H9 (cell line): ENCODE measurements at regions not wholly inside any gene's neighbourhood (a gene's known extent, or its start where the extent isn't known, plus 50 kb on each side); places are given as distances from the start of the nearest gene placed in this dataset.

ENCODE experiments used
- DNase-seq: peaks from one replicate; pipeline ENCODE4 v3.0.0-alpha.2; 2017
- H2AFZ ChIP-seq: one replicate; pipeline ENCODE4 v1.6.1; 2013; ENCODE audit warnings: mild to moderate bottlenecking, low read length, control low read depth, moderate library complexity
- H2AK5ac ChIP-seq: 2 replicates; pipeline ENCODE4 v1.6.1; 2013; ENCODE audit warnings: low read length, control low read depth, mixed read lengths; ENCODE audit not compliant: insufficient read length
- H2BK120ac ChIP-seq: one replicate; pipeline ENCODE4 v1.6.1; 2013; ENCODE audit warnings: low read depth, mild to moderate bottlenecking, low read length, control low read depth, inconsistent platforms; ENCODE audit not compliant: poor library complexity, severe bottlenecking
- H2BK12ac ChIP-seq: 2 replicates; pipeline ENCODE4 v1.6.1; 2013; ENCODE audit warnings: low read length, control low read depth, mixed read lengths, low read depth; ENCODE audit not compliant: insufficient read length
- H2BK15ac ChIP-seq: 2 replicates; pipeline ENCODE4 v1.6.1; 2013; ENCODE audit warnings: low read depth, low read length, control low read depth
- H2BK20ac ChIP-seq: one replicate; pipeline ENCODE4 v1.6.1; 2013; ENCODE audit warnings: low read depth, mild to moderate bottlenecking, low read length, control low read depth, inconsistent platforms; ENCODE audit not compliant: poor library complexity, severe bottlenecking
- H2BK5ac ChIP-seq: 2 replicates; pipeline ENCODE4 v1.6.1; 2013; ENCODE audit warnings: low read length, control low read depth, mixed read lengths; ENCODE audit not compliant: insufficient read length
- H3K14ac ChIP-seq: 2 replicates; pipeline ENCODE4 v1.6.1; 2013; ENCODE audit warnings: low read length, control low read depth; ENCODE audit not compliant: insufficient read depth
- H3K18ac ChIP-seq: 2 replicates; pipeline ENCODE4 v1.6.1; 2013; ENCODE audit warnings: low read depth, mild to moderate bottlenecking, mixed read lengths, low read length, control low read depth; ENCODE audit not compliant: insufficient read length
- H3K23ac ChIP-seq: 2 replicates; pipeline ENCODE4 v1.6.1; 2013; ENCODE audit warnings: low read length, control low read depth, mixed read lengths, low read depth; ENCODE audit not compliant: insufficient read length
- H3K23me2 ChIP-seq: 2 replicates; pipeline ENCODE4 v1.6.1; 2013; ENCODE audit warnings: low read depth, mild to moderate bottlenecking, mixed read lengths, low read length, control low read depth; ENCODE audit not compliant: insufficient read length, poor library complexity, severe bottlenecking
- H3K27ac ChIP-seq: 2 replicates; pipeline ENCODE4 v1.5.1; 2013; ENCODE audit warnings: low read length, control low read depth, mixed read lengths, low read depth; ENCODE audit not compliant: insufficient read length
- H3K27me3 ChIP-seq: 2 replicates; pipeline ENCODE4 v1.6.1; 2013; ENCODE audit warnings: low read length, control low read depth, inconsistent platforms; ENCODE audit not compliant: insufficient read depth
- H3K4ac ChIP-seq: 2 replicates; pipeline ENCODE4 v1.6.1; 2013; ENCODE audit warnings: low read depth, mild to moderate bottlenecking, control low read depth, inconsistent platforms, low read length, moderate library complexity
- H3K4me1 ChIP-seq: 2 replicates; pipeline ENCODE4 v1.6.1; 2013; ENCODE audit warnings: low read length, control low read depth, inconsistent platforms; ENCODE audit not compliant: insufficient read depth
- H3K4me2 ChIP-seq: 2 replicates; pipeline ENCODE4 v1.6.1; 2013; ENCODE audit warnings: low read length, control low read depth, mixed read lengths; ENCODE audit not compliant: insufficient read length, insufficient read depth
- H3K56ac ChIP-seq: 2 replicates; pipeline ENCODE4 v1.6.1; 2013; ENCODE audit warnings: low read depth, mild to moderate bottlenecking, mixed read lengths, low read length, control low read depth; ENCODE audit not compliant: insufficient read length
- H3K79me1 ChIP-seq: 2 replicates; pipeline ENCODE4 v1.6.1; 2013; ENCODE audit warnings: low read depth, mild to moderate bottlenecking, moderate library complexity, low read length, control low read depth, inconsistent platforms; ENCODE audit not compliant: insufficient read depth, poor library complexity, severe bottlenecking
- H3K79me2 ChIP-seq: 2 replicates; pipeline ENCODE4 v1.6.1; 2013; ENCODE audit warnings: low read length, control low read depth, inconsistent platforms; ENCODE audit not compliant: insufficient read depth
- H3K9ac ChIP-seq: 2 replicates; pipeline ENCODE4 v1.6.1; 2013; ENCODE audit warnings: low read length, control low read depth, mixed read lengths; ENCODE audit not compliant: insufficient read length; ENCODE audit errors: extremely low read depth
- H3K9me3 ChIP-seq: one replicate; pipeline ENCODE4 v1.6.1; 2013; ENCODE audit warnings: low read depth, low read length, inconsistent platforms; ENCODE audit not compliant: control insufficient read depth
- H3T11ph ChIP-seq: one replicate; pipeline ENCODE4 v1.6.1; 2013; ENCODE audit warnings: mild to moderate bottlenecking, low read length, control low read depth, inconsistent platforms
- H4K20me1 ChIP-seq: one replicate; pipeline ENCODE4 v1.6.1; 2013; ENCODE audit not compliant: control insufficient read depth, insufficient read length, insufficient read depth
- H4K5ac ChIP-seq: 2 replicates; pipeline ENCODE4 v1.6.1; 2013; ENCODE audit warnings: low read depth, mild to moderate bottlenecking, mixed read lengths, low read length, control low read depth; ENCODE audit not compliant: insufficient read length
- H4K8ac ChIP-seq: replicated peaks from 2 replicates; pipeline ENCODE4 v1.6.1; 2013; ENCODE audit warnings: low read length, control low read depth, mixed read lengths, low read depth; ENCODE audit not compliant: insufficient read length
- H4K91ac ChIP-seq: 2 replicates; pipeline ENCODE4 v1.6.1; 2013; ENCODE audit warnings: low read depth, mild to moderate bottlenecking, moderate library complexity, mixed read lengths, low read length, control low read depth; ENCODE audit not compliant: insufficient read length
- H3K27ac Mint-ChIP-seq, 3 experiments: 2 replicates in 2 of 3; 3 replicates in 1 of 3; pipeline ENCODE4 v1.8.0; 2020 to 2021; ENCODE audit warnings: mixed read lengths in 3 of 3, mild to moderate bottlenecking in 1 of 3, moderate library complexity in 1 of 3
- H3K27me3 Mint-ChIP-seq: 2 replicates; pipeline ENCODE4 v1.8.0; 2021; ENCODE audit warnings: low read depth, mild to moderate bottlenecking, moderate library complexity, mixed read lengths
- H3K36me3 Mint-ChIP-seq, 3 experiments: 2 replicates in 2 of 3; 3 replicates in 1 of 3; pipeline ENCODE4 v1.8.0; 2020 to 2021; ENCODE audit warnings: low read depth in 3 of 3, mixed read lengths in 3 of 3; ENCODE audit not compliant: insufficient read depth in 1 of 3
- H3K4me1 Mint-ChIP-seq, 2 experiments: 2 replicates each; pipeline ENCODE4 v1.8.0; 2020; ENCODE audit warnings: mixed read lengths in 2 of 2
- H3K4me3 Mint-ChIP-seq, 2 experiments: 2 replicates in 1 of 2; 3 replicates in 1 of 2; pipeline ENCODE4 v1.8.0; 2020 to 2021; ENCODE audit warnings: mild to moderate bottlenecking in 2 of 2, mixed read lengths in 2 of 2, moderate library complexity in 1 of 2
- H3K9me3 Mint-ChIP-seq, 2 experiments: 2 replicates in 1 of 2; 3 replicates in 1 of 2; pipeline ENCODE4 v1.8.0; 2020; ENCODE audit warnings: mild to moderate bottlenecking in 2 of 2, mixed read lengths in 2 of 2, moderate library complexity in 1 of 2
- TF ChIP-seq, protein P1 (sequence below): fragments of 200-600 bp; sonication (generic); conservative IDR thresholded peaks from 3 replicates; pipeline ENCODE4 v1.8.0; 2021; ENCODE audit warnings: antibody characterized with exemption, mild to moderate bottlenecking

DNA sequence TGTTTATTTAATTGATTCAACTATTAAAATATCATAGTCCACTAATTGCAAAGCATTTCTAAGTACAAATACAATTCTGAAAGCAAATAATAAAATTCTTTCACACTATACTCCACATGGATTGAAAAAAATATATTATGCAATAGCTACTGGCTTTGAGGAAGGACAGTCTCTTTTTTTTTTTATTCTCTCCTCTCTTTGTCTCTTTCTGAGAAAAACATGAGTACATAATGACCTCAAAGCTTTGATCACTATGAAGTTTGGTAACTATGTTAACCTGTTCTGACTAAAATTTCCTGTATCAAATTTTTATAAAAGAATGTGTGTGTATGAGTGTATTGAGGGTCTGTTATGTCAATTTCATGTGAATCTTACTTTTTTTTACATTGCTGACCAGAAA is 96.2 kb downstream of the RGS2 start:
- H3T11ph ChIP-seq = no peak overlapping the region
- no peak overlapping the region for H4K91ac ChIP-seq
- Mint-ChIP-seq H3K4me3 (no peak overlapping the region), H3K27me3 (no peaks in the 10 kb centered on the region), H3K4me1 (no peaks in the 10 kb centered on the region), H3K27ac (no peak overlapping the region), H3K36me3 (no peaks in the 10 kb centered on the region), H3K9me3 (peaks cover 4% of the 10 kb centered on the region in 2 experiments; a peak in 3 of 5 replicates)
- H3K27me3 ChIP-seq = no peaks in the 10 kb centered on the region
- H2BK12ac ChIP-seq = no peak overlapping the region
- no peak overlapping the region for H2BK120ac ChIP-seq
- H3K27ac ChIP-seq = no peak overlapping the region
- no peak overlapping the region for H4K5ac ChIP-seq
- no peak overlapping the region for H2BK15ac ChIP-seq
- no peaks in the 10 kb centered on the region for H3K9me3 ChIP-seq
- TF ChIP-seq, protein P1, sequence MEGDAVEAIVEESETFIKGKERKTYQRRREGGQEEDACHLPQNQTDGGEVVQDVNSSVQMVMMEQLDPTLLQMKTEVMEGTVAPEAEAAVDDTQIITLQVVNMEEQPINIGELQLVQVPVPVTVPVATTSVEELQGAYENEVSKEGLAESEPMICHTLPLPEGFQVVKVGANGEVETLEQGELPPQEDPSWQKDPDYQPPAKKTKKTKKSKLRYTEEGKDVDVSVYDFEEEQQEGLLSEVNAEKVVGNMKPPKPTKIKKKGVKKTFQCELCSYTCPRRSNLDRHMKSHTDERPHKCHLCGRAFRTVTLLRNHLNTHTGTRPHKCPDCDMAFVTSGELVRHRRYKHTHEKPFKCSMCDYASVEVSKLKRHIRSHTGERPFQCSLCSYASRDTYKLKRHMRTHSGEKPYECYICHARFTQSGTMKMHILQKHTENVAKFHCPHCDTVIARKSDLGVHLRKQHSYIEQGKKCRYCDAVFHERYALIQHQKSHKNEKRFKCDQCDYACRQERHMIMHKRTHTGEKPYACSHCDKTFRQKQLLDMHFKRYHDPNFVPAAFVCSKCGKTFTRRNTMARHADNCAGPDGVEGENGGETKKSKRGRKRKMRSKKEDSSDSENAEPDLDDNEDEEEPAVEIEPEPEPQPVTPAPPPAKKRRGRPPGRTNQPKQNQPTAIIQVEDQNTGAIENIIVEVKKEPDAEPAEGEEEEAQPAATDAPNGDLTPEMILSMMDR = no peak
- H2AK5ac ChIP-seq = no peak overlapping the region
- H3K79me2 ChIP-seq = no peaks in the 10 kb centered on the region
- H2BK20ac ChIP-seq = no peak overlapping the region
- no peak overlapping the region for H3K4ac ChIP-seq
- no peak overlapping the region for H2BK5ac ChIP-seq
- no peak overlapping the region for H3K23ac ChIP-seq
- no peak overlapping the region for H2AFZ ChIP-seq
- DNase-seq = no peak
- H3K18ac ChIP-seq = no peak overlapping the region
- no peaks in the 10 kb centered on the region for H3K23me2 ChIP-seq
- no peaks in the 10 kb centered on the region for H4K20me1 ChIP-seq
- no peak overlapping the region for H3K56ac ChIP-seq
- H3K79me1 ChIP-seq = no peaks in the 10 kb centered on the region
- no peaks in the 10 kb centered on the region for H3K4me1 ChIP-seq
- no peak overlapping the region for H3K9ac ChIP-seq
- H4K8ac ChIP-seq = no peak overlapping the region
- H3K4me2 ChIP-seq = no peak overlapping the region
- no peak overlapping the region for H3K14ac ChIP-seq
